ENCODE measurements at regions not wholly inside any gene's neighbourhood (a gene's known extent, or its start where the extent isn't known, plus 50 kb on each side); places are given as distances from the start of the nearest gene placed in this dataset.

GRCh38 chr7:53095731-53096501 is 60.5 kb downstream of the POM121L12 start:
- no peak for TF ChIP-seq ESRRA (IDR thresholded peaks at IDR 0.05; ENCODE audit: borderline replicate concordance, low read length)
- TF ChIP-seq ZSCAN20 (CRISPR knock-in tag; IDR thresholded peaks at IDR 0.05): no peak
- TF ChIP-seq, protein P1, sequence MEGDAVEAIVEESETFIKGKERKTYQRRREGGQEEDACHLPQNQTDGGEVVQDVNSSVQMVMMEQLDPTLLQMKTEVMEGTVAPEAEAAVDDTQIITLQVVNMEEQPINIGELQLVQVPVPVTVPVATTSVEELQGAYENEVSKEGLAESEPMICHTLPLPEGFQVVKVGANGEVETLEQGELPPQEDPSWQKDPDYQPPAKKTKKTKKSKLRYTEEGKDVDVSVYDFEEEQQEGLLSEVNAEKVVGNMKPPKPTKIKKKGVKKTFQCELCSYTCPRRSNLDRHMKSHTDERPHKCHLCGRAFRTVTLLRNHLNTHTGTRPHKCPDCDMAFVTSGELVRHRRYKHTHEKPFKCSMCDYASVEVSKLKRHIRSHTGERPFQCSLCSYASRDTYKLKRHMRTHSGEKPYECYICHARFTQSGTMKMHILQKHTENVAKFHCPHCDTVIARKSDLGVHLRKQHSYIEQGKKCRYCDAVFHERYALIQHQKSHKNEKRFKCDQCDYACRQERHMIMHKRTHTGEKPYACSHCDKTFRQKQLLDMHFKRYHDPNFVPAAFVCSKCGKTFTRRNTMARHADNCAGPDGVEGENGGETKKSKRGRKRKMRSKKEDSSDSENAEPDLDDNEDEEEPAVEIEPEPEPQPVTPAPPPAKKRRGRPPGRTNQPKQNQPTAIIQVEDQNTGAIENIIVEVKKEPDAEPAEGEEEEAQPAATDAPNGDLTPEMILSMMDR (IDR thresholded peaks at IDR 0.05): no peak
- no peak for TF ChIP-seq MYC (IDR thresholded peaks at IDR 0.05; ENCODE audit: borderline replicate concordance, low read length)
- TF ChIP-seq MAX (IDR thresholded peaks at IDR 0.05): no peak
- TF ChIP-seq RFX5 (IDR thresholded peaks at IDR 0.05): no peak
